AG09309 (cell line): ENCODE measurements at regions not wholly inside any gene's neighbourhood (a gene's known extent, or its start where the extent isn't known, plus 50 kb on each side); places are given as distances from the start of the nearest gene placed in this dataset.

Experiments used
- DNase-seq: peaks from one replicate; pipeline ENCODE4 v3.0.0-alpha.2; 2010; ENCODE audit warnings: low read depth
- H3K4me3 ChIP-seq: 2 replicates; pipeline ENCODE4 v1.5.1; 2011; ENCODE audit warnings: mild to moderate bottlenecking, low read depth, low read length, moderate library complexity; ENCODE audit not compliant: control insufficient read depth
- TF ChIP-seq, protein P1 (sequence below): IDR thresholded peaks from 2 replicates; pipeline ENCODE4 v1.5.1; 2011; ENCODE audit warnings: mild to moderate bottlenecking, low read depth, low read length, inconsistent platforms; ENCODE audit not compliant: insufficient read depth, control insufficient read depth; ENCODE audit errors: missing control alignments

DNA sequence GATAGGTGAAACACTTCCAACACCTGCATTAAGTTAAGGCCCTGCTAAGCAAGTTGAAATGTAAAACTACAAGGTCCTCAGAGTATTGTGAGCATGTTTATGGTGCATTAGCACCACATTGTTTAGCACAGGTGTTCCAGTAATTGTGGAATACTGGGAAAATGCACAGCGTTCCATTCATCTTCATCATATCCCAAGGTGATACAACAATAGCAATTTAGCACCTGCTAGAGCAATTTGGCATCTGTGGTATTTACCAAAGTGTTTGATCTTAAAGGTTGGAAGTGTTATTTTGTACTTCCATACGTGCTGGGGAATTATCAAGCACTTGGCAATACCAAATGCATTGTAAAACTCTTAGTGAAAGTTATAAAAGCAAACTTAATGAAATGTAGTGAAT, 266.8 kb downstream of the CYLC2 start:
- TF ChIP-seq, protein P1, sequence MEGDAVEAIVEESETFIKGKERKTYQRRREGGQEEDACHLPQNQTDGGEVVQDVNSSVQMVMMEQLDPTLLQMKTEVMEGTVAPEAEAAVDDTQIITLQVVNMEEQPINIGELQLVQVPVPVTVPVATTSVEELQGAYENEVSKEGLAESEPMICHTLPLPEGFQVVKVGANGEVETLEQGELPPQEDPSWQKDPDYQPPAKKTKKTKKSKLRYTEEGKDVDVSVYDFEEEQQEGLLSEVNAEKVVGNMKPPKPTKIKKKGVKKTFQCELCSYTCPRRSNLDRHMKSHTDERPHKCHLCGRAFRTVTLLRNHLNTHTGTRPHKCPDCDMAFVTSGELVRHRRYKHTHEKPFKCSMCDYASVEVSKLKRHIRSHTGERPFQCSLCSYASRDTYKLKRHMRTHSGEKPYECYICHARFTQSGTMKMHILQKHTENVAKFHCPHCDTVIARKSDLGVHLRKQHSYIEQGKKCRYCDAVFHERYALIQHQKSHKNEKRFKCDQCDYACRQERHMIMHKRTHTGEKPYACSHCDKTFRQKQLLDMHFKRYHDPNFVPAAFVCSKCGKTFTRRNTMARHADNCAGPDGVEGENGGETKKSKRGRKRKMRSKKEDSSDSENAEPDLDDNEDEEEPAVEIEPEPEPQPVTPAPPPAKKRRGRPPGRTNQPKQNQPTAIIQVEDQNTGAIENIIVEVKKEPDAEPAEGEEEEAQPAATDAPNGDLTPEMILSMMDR: no peak
- no peak overlapping the region for H3K4me3 ChIP-seq
- no peak for DNase-seq

DNA sequence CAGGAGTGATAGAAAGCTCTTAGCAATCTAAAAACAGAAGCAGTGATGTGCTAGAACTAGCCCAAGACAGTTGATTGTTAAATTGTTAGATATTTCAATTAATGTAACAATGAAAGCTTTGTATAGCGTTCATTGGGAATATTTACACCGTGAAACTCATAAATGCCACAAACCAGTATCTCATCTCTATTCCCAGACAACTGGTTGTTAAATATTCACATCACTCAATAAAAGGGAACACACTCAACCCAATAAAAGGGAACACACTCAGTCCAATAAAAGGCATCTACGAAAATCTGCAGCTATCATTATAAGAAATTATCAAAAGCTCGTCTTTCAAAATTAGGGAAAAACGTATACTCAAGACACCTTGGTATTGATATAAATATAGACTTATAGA, 270.9 kb downstream of the CYLC2 start:
- no peak overlapping the region for H3K4me3 ChIP-seq
- DNase-seq: no peak
- TF ChIP-seq, protein P1: no peak

DNA sequence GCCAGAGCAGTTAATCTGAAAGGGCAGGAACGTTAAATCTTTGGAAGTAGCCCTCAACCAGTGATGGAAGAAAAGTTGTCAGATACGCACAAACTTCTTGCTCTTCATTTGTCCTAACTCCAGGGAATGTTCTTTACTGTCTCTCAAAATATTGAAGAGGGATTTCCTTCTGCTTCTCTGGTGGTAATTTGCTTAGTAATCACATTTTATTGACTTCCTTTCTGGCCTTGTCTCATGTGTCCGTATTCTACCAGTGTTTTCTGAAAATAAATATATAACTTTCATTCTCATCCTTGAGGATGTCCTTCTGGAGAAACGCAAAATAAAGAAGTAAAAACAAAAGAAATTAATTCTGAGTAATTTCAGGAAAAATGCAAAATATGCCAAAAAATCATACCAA, 282.1 kb downstream of the CYLC2 start:
- no peak overlapping the region for H3K4me3 ChIP-seq
- TF ChIP-seq, protein P1: no peak
- no peak for DNase-seq

DNA sequence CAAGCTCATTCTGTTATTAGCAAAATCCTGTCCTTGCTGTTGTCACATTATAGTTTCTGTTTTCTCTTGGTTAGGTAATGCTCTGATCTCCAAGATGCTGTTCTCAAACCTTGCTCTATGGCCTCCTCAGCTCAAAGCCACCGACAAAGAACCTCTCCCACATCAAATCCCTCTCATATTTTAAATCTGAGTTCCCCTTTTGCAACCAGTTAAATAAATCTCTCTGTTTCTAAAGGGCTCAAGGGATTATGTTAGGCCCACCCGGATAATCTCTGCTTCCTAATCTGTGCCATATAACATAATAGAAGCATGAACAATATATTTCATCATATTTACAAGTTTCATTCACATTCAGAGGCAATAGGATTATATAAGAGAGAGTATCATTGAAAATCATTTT, 286.0 kb downstream of the CYLC2 start:
- H3K4me3 ChIP-seq: no peak overlapping the region
- TF ChIP-seq, protein P1: no peak
- no peak for DNase-seq

DNA sequence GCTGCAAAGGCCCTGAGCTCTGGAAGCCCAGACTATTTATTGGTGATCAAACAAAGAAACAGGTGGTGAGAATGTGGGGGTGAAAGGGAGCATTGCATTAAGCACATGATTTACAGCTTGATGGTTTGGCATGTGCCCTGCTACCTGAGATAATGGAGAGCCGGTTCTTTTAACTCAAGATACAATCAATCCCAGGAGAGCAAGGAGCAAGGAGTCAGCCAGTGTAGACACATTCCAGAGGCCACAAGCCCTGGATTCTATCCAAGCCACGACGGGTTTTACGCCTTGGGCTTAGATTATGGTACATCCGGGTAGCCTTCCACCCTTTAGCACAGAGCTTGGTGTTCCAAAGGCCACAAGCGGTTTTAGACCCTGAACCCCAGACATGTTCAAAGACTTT, 292.2 kb downstream of the CYLC2 start:
- H3K4me3 ChIP-seq: no peak overlapping the region
- no peak for DNase-seq
- TF ChIP-seq, protein P1: no peak

DNA sequence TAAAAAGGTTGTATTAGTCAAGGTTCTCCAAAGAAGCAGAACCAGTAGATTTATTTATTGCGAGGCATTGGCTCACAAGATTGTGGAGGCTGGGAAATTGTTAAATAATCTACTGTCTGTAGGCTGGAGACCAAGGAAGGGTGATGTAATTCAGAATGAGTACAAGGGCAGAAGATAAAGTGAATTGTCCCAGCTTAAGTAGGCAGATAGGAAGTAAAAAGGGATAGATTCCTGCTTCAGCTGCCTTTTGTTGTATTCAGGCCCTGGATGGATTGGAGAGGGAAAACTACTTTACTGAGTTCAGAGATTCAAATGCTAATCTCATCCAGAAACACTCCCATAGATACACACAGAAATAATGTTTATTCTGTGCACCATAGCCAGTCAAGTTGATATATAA, 301.1 kb downstream of the CYLC2 start:
- TF ChIP-seq, protein P1: no peak
- H3K4me3 ChIP-seq: no peak overlapping the region
- DNase-seq: no peak

DNA sequence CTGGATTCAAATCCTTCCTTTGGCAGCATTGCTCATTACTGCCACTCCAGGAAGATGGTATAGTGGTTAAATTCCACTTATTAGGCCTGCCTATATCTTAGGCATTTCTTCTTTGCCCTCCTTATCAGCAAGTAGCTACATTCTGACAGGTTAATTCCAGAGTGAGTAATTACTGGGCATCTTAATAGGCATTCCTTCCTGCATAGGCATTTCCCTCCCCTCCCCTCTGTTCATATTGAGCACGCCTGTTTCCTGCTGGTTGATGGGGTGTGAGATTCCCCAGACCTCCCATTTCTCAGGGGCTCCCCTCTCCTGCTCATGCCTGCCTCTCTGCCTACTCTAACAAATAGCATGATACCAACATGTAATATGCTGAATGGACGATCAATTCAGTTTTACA, 305.9 kb downstream of the CYLC2 start:
- H3K4me3 ChIP-seq: no peak overlapping the region
- no peak for DNase-seq
- TF ChIP-seq, protein P1: no peak
